ENCODE measurements at regions not wholly inside any gene's neighbourhood (a gene's known extent, or its start where the extent isn't known, plus 50 kb on each side); places are given as distances from the start of the nearest gene placed in this dataset.
A peak's percentile ranks its signal among the peaks of the same experiment; 100 is the strongest.

GRCh38 chr5:61620699-61621182 is 288.7 kb downstream of the ZSWIM6 start:
- ATAC-seq (ENCODE audit: poor library complexity) (peak; percentile 51), DNase-seq (no peak)
- intact Hi-C loops (cut with DNase I) = no loop called here

- intact Hi-C loops (cut with DNase I) = no loop called here
- DNase-seq (no peak), ATAC-seq (ENCODE audit: poor library complexity) (no peak)
These were observed 289.2 kb downstream of the ZSWIM6 start for GRCh38 chr5:61621202-61621650.

GRCh38 chr5:61622156-61622555 is 290.1 kb downstream of the ZSWIM6 start:
- intact Hi-C loops (cut with DNase I) = no loop called here
- DNase-seq (no peak), ATAC-seq (ENCODE audit: poor library complexity) (no peak)

- DNase-seq = no peak
- intact Hi-C loops (cut with DNase I) = no loop called here
- no peak for ATAC-seq (ENCODE audit: poor library complexity)
These were observed 291.5 kb downstream of the ZSWIM6 start for GRCh38 chr5:61623401-61624069.

- no peak for ATAC-seq (ENCODE audit: poor library complexity)
- intact Hi-C loops (cut with DNase I) = loop anchor here (5.0 kb wide), 1 partner anchor 292 kb away; the partner anchor contains the start of gene ZSWIM6
- DNase-seq = no peak
These were observed 292.6 kb downstream of the ZSWIM6 start for GRCh38 chr5:61624553-61625136.

GRCh38 chr5:61625137-61625561 is 293.1 kb downstream of the ZSWIM6 start:
- DNase-seq (no peak), ATAC-seq (ENCODE audit: poor library complexity) (peak; percentile 1)
- intact Hi-C loops (cut with DNase I) = loop anchor here (5.0 kb wide), 1 partner anchor 293 kb away; the partner anchor contains the start of gene ZSWIM6

GRCh38 chr5:61625681-61626621 is 293.9 kb downstream of the ZSWIM6 start:
- intact Hi-C loops (cut with DNase I) = loop anchor here (5.0 kb wide), 1 partner anchor 294 kb away; the partner anchor contains the start of gene ZSWIM6
- DNase-seq (peak; percentile 90), ATAC-seq (ENCODE audit: poor library complexity) (peak; percentile 98)

- ATAC-seq (ENCODE audit: poor library complexity) (no peak), DNase-seq (no peak)
- intact Hi-C loops (cut with DNase I) = loop anchor here (5.0 kb wide), 1 partner anchor 294 kb away; the partner anchor contains the start of gene ZSWIM6
These were observed 294.7 kb downstream of the ZSWIM6 start for GRCh38 chr5:61626639-61627282.

GRCh38 chr5:61627531-61627930 is 295.5 kb downstream of the ZSWIM6 start:
- no peak for DNase-seq
- no peak for ATAC-seq (ENCODE audit: poor library complexity)
- intact Hi-C loops (cut with DNase I) = loop anchor here (5.0 kb wide), 1 partner anchor 295 kb away; the partner anchor contains the start of gene ZSWIM6

GRCh38 chr5:61630908-61631307 is 298.9 kb downstream of the ZSWIM6 start:
- no peak for ATAC-seq (ENCODE audit: poor library complexity)
- intact Hi-C loops (cut with DNase I) = no loop called here
- DNase-seq = no peak

- intact Hi-C loops (cut with DNase I) = no loop called here
- DNase-seq = peak; percentile 87
- ATAC-seq (ENCODE audit: poor library complexity) = peak; percentile 93
These were observed 299.4 kb downstream of the ZSWIM6 start for GRCh38 chr5:61631438-61631941.

GRCh38 chr5:61632064-61632463 is 300.0 kb downstream of the ZSWIM6 start:
- DNase-seq (no peak), ATAC-seq (ENCODE audit: poor library complexity) (peak; percentile 48)
- intact Hi-C loops (cut with DNase I) = no loop called here

- intact Hi-C loops (cut with DNase I) = no loop called here
- ATAC-seq (ENCODE audit: poor library complexity) (no peak), DNase-seq (no peak)
These were observed 303.2 kb downstream of the ZSWIM6 start for GRCh38 chr5:61635271-61635670.

GRCh38 chr5:61637566-61637965 is 305.5 kb downstream of the ZSWIM6 start:
- ATAC-seq (ENCODE audit: poor library complexity) = peak; percentile 77
- intact Hi-C loops (cut with DNase I) = no loop called here
- no peak for DNase-seq

- ATAC-seq (ENCODE audit: poor library complexity) (peak; percentile 93), DNase-seq (peak; percentile 70)
- intact Hi-C loops (cut with DNase I) = no loop called here
These were observed 306.4 kb downstream of the ZSWIM6 start for GRCh38 chr5:61638476-61638875.

- intact Hi-C loops (cut with DNase I) = no loop called here
- DNase-seq (no peak), ATAC-seq (ENCODE audit: poor library complexity) (no peak)
These were observed 308.3 kb downstream of the ZSWIM6 start for GRCh38 chr5:61640179-61641021.

- DNase-seq (no peak), ATAC-seq (ENCODE audit: poor library complexity) (no peak)
- intact Hi-C loops (cut with DNase I) = no loop called here
These were observed 309.9 kb downstream of the ZSWIM6 start for GRCh38 chr5:61641748-61642565.

Data from Right ventricle myocardium superior (tissue), 1 donor.